Astrocyte (in vitro differentiated cells and primary cell): ENCODE measurements at regions not wholly inside any gene's neighbourhood (a gene's known extent, or its start where the extent isn't known, plus 50 kb on each side); places are given as distances from the start of the nearest gene placed in this dataset.

Source experiments
- DNase-seq: peaks from one replicate; pipeline ENCODE4 v3.0.0-alpha.2; 2010; ENCODE audit warnings: low read depth
- FAIRE-seq: peaks from 2 replicates; lab custom pipeline; 2011; peaks lifted over from hg19 to GRCh38; lab: Jason Lieb, UNC
- H2AFZ ChIP-seq: 2 replicates; pipeline ENCODE4 v1.6.0; 2012; ENCODE audit warnings: low read depth, low read length, inconsistent platforms
- H3K27ac ChIP-seq: 2 replicates; pipeline ENCODE4 v1.5.1; 2011; ENCODE audit warnings: low read depth, low read length, inconsistent platforms
- H3K27me3 ChIP-seq: 2 replicates; pipeline ENCODE4 v1.6.0; 2011; ENCODE audit warnings: low read length, inconsistent platforms; ENCODE audit not compliant: insufficient read depth
- H3K36me3 ChIP-seq: 2 replicates; pipeline ENCODE4 v1.5.1; 2011; ENCODE audit warnings: low read length, inconsistent platforms; ENCODE audit not compliant: insufficient read depth
- H3K4me1 ChIP-seq: 2 replicates; pipeline ENCODE4 v1.5.1; 2011; ENCODE audit warnings: low read length, inconsistent platforms; ENCODE audit not compliant: insufficient read depth
- H3K4me2 ChIP-seq: 2 replicates; pipeline ENCODE4 v1.6.0; 2012; ENCODE audit warnings: low read length, inconsistent platforms
- H3K4me3 ChIP-seq: 2 replicates; pipeline ENCODE4 v1.5.1; 2011; ENCODE audit warnings: low read depth, mild to moderate bottlenecking, low read length, inconsistent platforms; ENCODE audit not compliant: insufficient read depth
- H3K79me2 ChIP-seq: 2 replicates; pipeline ENCODE4 v1.6.0; 2012; ENCODE audit warnings: mild to moderate bottlenecking, low read length, inconsistent platforms; ENCODE audit not compliant: insufficient read depth
- H3K9ac ChIP-seq: 2 replicates; pipeline ENCODE4 v1.6.0; 2012; ENCODE audit warnings: mild to moderate bottlenecking, low read length, inconsistent platforms
- H3K9me3 ChIP-seq: 2 replicates; pipeline ENCODE4 v1.5.1; 2012; ENCODE audit warnings: low read depth, mild to moderate bottlenecking, low read length, inconsistent platforms; ENCODE audit not compliant: insufficient read depth
- H4K20me1 ChIP-seq: 2 replicates; pipeline ENCODE4 v1.6.0; 2012; ENCODE audit warnings: low read length, inconsistent platforms; ENCODE audit not compliant: insufficient read depth
- H3K27ac Mint-ChIP-seq: one replicate; pipeline ENCODE4 v1.8.0; 2021; ENCODE audit warnings: mild to moderate bottlenecking, mixed read lengths; ENCODE audit not compliant: unreplicated experiment
- H3K27me3 Mint-ChIP-seq: one replicate; pipeline ENCODE4 v1.8.0; 2021; ENCODE audit warnings: low read depth, mixed read lengths; ENCODE audit not compliant: unreplicated experiment
- H3K36me3 Mint-ChIP-seq: one replicate; pipeline ENCODE4 v1.8.0; 2021; ENCODE audit warnings: low read depth, mixed read lengths; ENCODE audit not compliant: unreplicated experiment
- H3K4me1 Mint-ChIP-seq: one replicate; pipeline ENCODE4 v1.8.0; 2021; ENCODE audit warnings: low read depth, mixed read lengths; ENCODE audit not compliant: unreplicated experiment
- H3K4me3 Mint-ChIP-seq: one replicate; pipeline ENCODE4 v1.8.0; 2021; ENCODE audit warnings: mild to moderate bottlenecking, moderate library complexity, mixed read lengths; ENCODE audit not compliant: unreplicated experiment
- H3K9me3 Mint-ChIP-seq: one replicate; pipeline ENCODE4 v1.8.0; 2021; ENCODE audit warnings: mild to moderate bottlenecking, mixed read lengths; ENCODE audit not compliant: unreplicated experiment
- CTCF ChIP-seq: IDR thresholded peaks from 2 replicates; pipeline ENCODE4 v1.5.1; 2011; ENCODE audit warnings: low read depth, mild to moderate bottlenecking, inconsistent platforms, low read length, moderate library complexity; ENCODE audit not compliant: insufficient read depth
- EZH2 ChIP-seq: IDR thresholded peaks from 2 replicates; pipeline ENCODE4 v1.6.1; 2012; ENCODE audit warnings: mild to moderate bottlenecking, low read length, inconsistent platforms; ENCODE audit not compliant: insufficient read depth

GRCh38 chr7:22066522-22066921 is 120.8 kb upstream of the CDCA7L start:
- no peaks in the 10 kb centered on the region for H3K36me3 ChIP-seq
- TF ChIP-seq EZH2, result no peak
- TF ChIP-seq CTCF, result no peak
- H4K20me1 ChIP-seq, result no peaks in the 10 kb centered on the region
- Mint-ChIP-seq H3K4me1 (no peaks in the 10 kb centered on the region), H3K4me3 (no peak overlapping the region), H3K27ac (no peak overlapping the region), H3K36me3 (no peaks in the 10 kb centered on the region), H3K9me3 (peaks cover 3% of the 10 kb centered on the region), H3K27me3 (peaks cover 3% of the 10 kb centered on the region)
- H3K4me3 ChIP-seq, result no peak overlapping the region
- no peaks in the 10 kb centered on the region for H3K9me3 ChIP-seq
- no peaks in the 10 kb centered on the region for H3K27me3 ChIP-seq
- no peaks in the 10 kb centered on the region for H3K4me1 ChIP-seq
- no peak overlapping the region for H2AFZ ChIP-seq
- FAIRE-seq, result no peak
- H3K9ac ChIP-seq, result no peak overlapping the region
- no peaks in the 10 kb centered on the region for H3K79me2 ChIP-seq
- no peak overlapping the region for H3K27ac ChIP-seq
- no peak overlapping the region for H3K4me2 ChIP-seq
- no peak for DNase-seq

GRCh38 chr7:22064816-22065215 is 119.1 kb upstream of the CDCA7L start:
- Histone ChIP-seq H3K4me2 (no peak overlapping the region), H3K9me3 (no peaks in the 10 kb centered on the region), H3K79me2 (no peaks in the 10 kb centered on the region), H3K27me3 (no peaks in the 10 kb centered on the region), H3K27ac (no peak overlapping the region), H3K4me3 (no peak overlapping the region), H3K9ac (no peak overlapping the region), H4K20me1 (no peaks in the 10 kb centered on the region), H3K4me1 (no peaks in the 10 kb centered on the region), H3K36me3 (no peaks in the 10 kb centered on the region), H2AFZ (no peak overlapping the region)
- Mint-ChIP-seq H3K4me3 (no peak overlapping the region), H3K27me3 (peaks cover 3% of the 10 kb centered on the region), H3K36me3 (no peaks in the 10 kb centered on the region), H3K9me3 (peaks cover 3% of the 10 kb centered on the region), H3K4me1 (no peaks in the 10 kb centered on the region), H3K27ac (no peak overlapping the region)
- FAIRE-seq (no peak), DNase-seq (no peak)
- TF ChIP-seq CTCF (no peak), EZH2 (no peak)

GRCh38 chr7:22061775-22062174 is 116.1 kb upstream of the CDCA7L start:
- TF ChIP-seq CTCF, result no peak
- TF ChIP-seq EZH2, result no peak
- no peaks in the 10 kb centered on the region for H3K9me3 ChIP-seq

More at GRCh38 chr7:22061775-22062174, 116.1 kb upstream of the CDCA7L start:
- Histone ChIP-seq H3K4me1 (no peaks in the 10 kb centered on the region), H3K36me3 (no peaks in the 10 kb centered on the region), H3K79me2 (no peaks in the 10 kb centered on the region), H3K9ac (no peak overlapping the region), H3K4me3 (no peak overlapping the region), H2AFZ (no peak overlapping the region), H4K20me1 (no peaks in the 10 kb centered on the region), H3K27ac (no peak overlapping the region), H3K4me2 (no peak overlapping the region), H3K27me3 (no peaks in the 10 kb centered on the region)
- FAIRE-seq (no peak), DNase-seq (peak; percentile 4)
- Mint-ChIP-seq H3K27me3 (no peaks in the 10 kb centered on the region), H3K4me3 (no peak overlapping the region), H3K27ac (no peak overlapping the region), H3K9me3 (no peaks in the 10 kb centered on the region), H3K4me1 (no peaks in the 10 kb centered on the region), H3K36me3 (no peaks in the 10 kb centered on the region)
